ENCODE measurements at regions not wholly inside any gene's neighbourhood (a gene's known extent, or its start where the extent isn't known, plus 50 kb on each side); places are given as distances from the start of the nearest gene placed in this dataset.

DNA sequence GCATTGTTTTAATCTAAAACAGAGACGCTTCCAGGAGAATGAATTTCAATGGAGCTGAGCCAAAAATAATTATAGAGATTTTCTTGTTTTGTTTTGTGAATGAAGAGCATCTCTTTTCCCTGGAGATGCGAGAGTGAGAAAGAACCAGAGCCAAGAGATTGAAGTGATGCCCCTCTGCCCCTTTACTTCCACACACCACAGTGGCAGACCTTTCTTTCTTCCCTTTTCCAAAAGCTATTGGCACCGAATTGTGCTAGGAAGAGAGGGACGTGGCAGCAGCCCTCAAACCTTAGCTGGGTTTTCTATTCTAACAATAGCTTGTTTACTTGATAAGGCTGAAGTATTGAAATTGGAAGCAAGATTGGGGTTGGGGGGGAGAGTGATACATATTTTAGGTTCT is 133.0 kb upstream of the TMEM161B start:
- no peak for DNase-seq (ENCODE audit: extremely low read depth, low read depth, low spot score)

DNA sequence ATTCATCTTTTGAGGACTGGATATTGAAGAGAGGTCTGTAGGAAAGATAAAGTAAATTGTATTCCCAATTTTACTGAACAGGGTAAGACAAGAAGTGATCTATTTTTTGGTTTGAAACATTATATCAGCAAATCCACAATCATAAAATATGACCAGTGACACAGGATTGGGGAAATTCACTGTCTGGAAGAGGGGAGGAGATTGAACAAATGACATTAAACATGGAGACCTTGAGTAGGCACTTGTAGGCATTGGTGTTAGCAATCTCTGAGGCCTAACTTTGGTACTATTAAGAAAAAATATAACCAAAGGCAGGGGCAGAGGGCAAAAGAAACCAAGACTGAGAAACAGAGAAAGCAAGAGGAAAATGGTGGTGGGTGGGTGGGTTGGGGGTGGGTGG is 132.6 kb upstream of the TMEM161B start:
- no peak for DNase-seq (ENCODE audit: extremely low read depth, low read depth, low spot score)

- DNase-seq (ENCODE audit: extremely low read depth, low read depth, low spot score): no peak
These were observed 130.9 kb upstream of the TMEM161B start for GRCh38 chr5:88399561-88399960.

DNA sequence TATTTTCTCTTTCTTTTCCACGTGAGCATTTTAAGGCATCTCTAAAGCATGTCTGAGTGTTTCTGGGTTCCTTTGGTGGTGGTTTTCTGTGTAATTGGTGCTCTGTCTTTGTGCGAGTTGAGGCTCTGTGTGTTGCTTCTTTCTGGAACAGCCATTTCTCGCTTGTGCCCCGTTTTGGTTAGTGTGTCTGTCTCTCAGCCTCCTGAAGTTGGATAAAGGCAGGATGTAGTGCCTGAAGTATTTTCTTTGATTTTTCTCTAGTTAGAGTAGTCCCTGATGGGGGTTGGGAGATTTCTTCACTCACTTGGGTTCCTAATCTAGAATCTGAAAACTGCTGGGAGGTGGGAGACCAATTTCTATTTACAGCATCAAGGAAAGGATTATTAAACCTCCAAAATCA is 129.7 kb upstream of the TMEM161B start:
- DNase-seq (ENCODE audit: extremely low read depth, low read depth, low spot score): no peak

DNA sequence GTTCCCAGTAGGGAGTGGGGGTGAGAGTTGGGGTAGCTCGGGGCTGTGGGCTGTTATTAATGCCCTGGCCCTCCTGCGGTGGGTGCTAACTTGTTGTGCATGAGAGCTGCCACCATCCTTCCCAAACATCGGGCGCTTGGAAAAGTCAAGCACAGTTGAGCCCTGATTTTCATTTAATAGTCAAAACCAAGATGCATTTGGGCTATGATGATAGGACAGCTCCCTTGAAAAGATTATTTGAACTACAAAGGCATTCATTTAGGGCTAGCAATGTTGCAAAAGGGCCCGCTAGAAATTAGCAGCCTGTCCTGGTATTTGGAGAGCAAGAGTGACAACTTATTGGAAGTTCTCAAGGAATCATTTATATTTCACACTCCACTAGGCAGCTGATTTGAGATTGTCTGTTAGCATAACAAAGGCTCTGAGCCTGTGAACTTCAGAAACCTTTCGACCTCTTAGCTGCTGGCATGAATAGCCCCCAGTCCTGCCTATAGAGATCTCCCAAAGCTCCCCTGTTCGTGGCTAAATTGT is 128.2 kb upstream of the TMEM161B start:
- DNase-seq (ENCODE audit: extremely low read depth, low read depth, low spot score): no peak

DNA sequence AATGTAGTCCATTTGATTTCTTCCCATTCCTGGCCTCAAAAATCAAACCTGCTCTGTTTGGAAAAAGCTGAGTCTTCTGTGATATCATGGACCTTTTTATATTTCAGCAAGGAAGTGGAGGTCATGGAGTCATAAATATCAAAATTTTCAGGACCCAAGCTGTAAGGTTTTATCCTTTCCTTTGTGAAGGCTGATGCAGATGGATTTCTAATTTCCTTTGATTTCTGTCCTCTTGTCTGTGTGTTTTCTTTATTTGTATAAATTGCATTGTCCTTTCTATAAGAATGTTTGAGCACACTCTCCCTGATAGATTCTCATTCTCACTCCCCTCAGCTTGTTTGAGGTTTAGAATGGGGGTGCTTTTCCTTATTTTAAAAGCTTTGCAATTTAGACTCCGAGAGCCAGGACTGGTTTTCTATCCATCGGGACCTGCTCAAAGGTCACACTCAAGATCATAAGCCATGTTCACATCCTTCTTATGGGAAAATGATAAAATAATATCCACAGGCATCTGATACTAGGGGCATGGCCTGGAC is 127.4 kb upstream of the TMEM161B start:
- no peak for DNase-seq (ENCODE audit: extremely low read depth, low read depth, low spot score)

GRCh38 chr5:88395264-88395663 is 126.6 kb upstream of the TMEM161B start:
- no peak for DNase-seq (ENCODE audit: extremely low read depth, low read depth, low spot score)

DNA sequence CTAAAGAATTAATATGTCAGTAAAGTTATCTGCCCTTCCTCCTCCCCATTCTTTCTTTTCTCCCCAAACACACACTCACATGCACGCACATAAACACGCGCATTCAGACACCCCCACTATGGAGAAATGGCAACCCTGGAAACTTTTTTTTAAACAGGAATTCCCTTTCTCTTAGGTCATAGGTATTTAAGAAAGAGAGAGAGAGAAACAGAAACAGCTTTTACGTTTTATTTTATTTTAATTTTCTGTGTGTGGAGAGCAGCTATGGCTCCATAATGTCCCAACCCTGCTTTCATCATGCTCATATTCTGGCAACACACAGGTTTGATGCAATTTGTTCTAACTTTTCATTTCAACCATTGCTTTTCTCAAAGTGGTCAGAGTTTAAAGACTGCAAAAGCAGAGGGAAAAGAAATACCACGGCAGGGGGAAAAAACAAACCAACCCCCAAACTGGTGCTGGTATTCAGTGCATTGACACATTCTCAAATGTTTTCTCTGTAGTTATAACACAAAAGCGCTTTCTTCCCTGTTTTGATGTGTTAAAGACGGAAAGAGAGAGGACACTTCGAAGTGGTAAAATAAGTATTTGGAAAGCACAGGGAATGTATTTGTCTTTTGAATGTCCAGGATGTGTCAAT is 126.0 kb upstream of the TMEM161B start:
- DNase-seq (ENCODE audit: extremely low read depth, low read depth, low spot score): no peak

DNA sequence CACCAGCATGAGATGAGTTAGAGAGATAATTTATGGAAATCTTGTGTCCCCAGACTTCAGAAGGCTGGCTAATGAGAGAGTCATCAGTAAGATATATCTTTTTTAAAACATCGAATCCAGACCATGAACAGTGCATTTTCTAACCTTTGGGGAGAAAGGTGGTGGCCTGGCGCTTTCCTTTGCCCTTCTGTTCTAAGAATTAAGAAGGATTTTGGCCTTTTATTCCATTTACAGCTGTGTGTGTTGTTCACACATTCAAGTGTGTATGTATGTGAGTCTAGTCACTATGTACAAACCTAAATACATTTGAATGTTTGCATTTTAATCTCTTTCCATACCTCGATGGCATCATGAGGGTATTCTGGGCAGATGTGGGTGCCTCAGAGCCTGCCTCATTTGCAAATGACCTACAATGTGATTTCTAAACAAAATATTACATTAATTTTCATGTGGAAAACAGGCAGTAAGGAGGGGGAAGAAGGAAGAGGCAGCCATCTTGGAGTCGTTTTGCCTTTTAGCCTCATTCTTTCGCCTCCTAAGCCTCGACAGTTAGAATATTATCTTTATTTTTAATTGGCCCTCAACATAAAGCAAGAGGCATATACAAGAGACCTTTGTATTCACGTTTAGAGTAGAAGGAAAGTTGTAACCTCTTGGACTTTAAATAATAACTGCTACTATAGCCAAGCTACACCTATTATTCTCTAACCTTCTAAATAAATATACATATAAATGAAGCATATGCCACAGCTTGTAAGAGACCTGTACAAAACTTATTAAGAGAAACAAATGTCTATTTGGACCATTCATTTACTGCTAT is 125.3 kb upstream of the TMEM161B start:
- no peak for DNase-seq (ENCODE audit: extremely low read depth, low read depth, low spot score)

- DNase-seq (ENCODE audit: extremely low read depth, low read depth, low spot score): no peak
These were observed 124.4 kb upstream of the TMEM161B start for GRCh38 chr5:88393042-88393441.

DNA sequence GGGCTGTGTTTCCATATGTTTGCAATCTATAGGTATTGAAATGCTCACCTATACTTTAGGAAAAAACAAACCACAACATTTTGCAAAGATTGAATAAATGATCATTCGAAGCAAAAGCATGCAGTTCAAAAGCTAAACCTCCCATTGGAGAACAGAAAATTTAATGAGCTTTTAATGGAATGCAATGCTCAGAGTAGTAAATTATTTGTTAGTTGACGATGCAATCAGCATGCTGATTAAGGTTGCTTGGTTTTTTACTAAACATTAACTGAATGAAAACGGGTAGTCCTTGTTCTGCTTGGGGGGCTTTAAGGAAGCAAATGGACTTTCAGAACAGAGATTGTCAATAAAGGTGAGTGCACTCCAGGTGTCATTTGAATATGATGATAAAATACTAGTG is 123.3 kb upstream of the TMEM161B start:
- DNase-seq (ENCODE audit: extremely low read depth, low read depth, low spot score): no peak

- DNase-seq (ENCODE audit: extremely low read depth, low read depth, low spot score): no peak
These were observed 122.5 kb upstream of the TMEM161B start for GRCh38 chr5:88391116-88391515.

DNA sequence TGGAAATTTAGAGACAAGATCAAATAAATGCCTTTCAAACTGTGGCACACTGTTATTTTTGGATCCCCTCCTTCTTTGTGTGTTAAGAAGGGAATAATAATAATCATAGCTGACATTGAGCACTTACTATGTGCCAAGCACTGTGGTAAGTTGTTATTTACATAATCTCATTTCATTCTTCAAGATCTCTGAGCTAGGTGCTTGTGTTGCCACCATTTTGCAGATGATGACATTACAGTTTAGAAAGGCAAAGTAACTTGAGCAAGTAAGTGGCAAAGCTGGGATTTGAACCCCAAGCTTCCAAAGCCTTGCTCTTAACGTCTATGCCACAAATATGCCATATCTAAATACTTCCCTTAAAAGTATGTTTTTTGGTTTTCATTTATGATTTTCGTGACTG is 121.8 kb upstream of the TMEM161B start:
- no peak for DNase-seq (ENCODE audit: extremely low read depth, low read depth, low spot score)

DNA sequence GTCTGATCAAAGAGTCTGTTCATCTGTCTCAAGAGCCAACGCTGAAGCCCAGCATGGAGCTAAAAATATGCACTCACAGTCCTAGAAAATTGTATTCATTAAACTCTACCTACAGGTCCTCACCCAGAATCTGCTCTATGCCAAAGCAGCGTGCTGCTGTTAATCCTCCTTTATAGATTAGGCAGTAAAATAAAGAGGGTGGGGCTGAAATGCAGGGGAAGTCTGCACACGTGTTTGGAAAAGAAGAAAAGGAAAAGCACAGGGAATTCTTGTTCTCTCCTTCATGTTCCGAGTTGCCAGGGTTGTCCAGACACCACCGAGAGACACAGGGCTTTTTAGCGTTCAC is 121.4 kb upstream of the TMEM161B start:
- DNase-seq (ENCODE audit: extremely low read depth, low read depth, low spot score): no peak

- no peak for DNase-seq (ENCODE audit: extremely low read depth, low read depth, low spot score)
These were observed 120.9 kb upstream of the TMEM161B start for GRCh38 chr5:88389338-88390095.

DNA sequence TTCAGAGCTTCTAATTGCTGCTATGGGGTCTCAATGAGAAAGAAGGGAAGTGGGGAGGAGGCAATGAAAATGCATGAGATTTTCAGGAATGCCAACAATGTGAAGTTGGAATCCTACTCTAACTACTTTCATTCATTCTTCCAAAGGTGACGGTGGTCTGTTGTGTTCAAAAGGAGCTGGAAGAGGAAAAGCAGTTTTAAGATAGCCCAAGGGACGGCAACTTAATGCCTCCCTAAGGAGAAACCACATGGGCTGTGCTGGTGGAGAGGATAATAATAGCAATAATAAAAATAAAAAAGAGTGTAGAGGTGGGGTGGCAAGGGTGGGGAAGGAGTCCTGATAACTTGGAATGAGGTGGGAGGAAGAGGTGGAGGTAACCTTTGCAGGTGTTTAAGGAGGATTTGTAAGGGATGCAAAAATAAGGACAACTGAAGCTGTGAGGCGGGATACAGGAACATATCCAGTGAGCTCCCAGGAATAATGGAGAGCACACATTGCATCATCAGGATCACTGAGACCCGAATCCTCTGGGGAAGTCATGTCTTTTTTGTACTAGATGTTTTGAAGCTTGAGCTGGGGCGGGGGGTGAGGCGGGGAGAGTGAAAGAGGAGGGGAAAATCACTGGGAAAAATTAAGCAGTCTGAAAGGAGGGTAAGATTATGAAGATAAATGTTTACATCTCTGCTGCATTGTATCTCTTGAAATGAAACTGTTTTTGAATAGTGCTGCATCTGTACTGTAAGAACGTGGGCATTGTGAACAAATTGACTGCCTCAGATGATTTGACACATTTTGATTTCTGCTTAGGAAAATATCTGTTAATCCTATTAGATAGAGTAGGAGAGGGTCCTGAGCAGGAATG is 120.1 kb upstream of the TMEM161B start:
- no peak for DNase-seq (ENCODE audit: extremely low read depth, low read depth, low spot score)

DNA sequence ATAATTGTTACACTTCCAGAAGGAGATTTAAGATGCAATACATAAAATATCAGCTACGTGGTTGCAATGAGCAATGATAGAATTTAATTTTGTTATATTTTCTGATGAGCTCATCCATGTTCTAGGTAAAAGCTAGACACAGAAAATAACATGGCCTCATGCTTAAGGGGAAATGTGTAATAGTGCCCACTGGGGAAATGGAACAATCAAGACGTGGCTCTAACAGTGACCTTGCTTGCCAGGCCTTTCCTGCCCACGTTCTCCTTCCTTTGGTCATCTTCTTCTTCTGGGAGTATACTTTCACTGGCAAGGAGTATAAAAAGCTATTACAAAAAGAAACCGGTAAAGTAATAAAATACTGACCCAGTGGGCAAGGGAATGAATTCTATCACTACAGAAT is 116.2 kb upstream of the TMEM161B start:
- DNase-seq (ENCODE audit: extremely low read depth, low read depth, low spot score): no peak

- DNase-seq (ENCODE audit: extremely low read depth, low read depth, low spot score): no peak
These were observed 111.7 kb upstream of the TMEM161B start for GRCh38 chr5:88380332-88380731.

- DNase-seq (ENCODE audit: extremely low read depth, low read depth, low spot score): no peak
These were observed 109.3 kb upstream of the TMEM161B start for GRCh38 chr5:88377705-88378656.
